G401 (cell line): ENCODE measurements at regions not wholly inside any gene's neighbourhood (a gene's known extent, or its start where the extent isn't known, plus 50 kb on each side); places are given as distances from the start of the nearest gene placed in this dataset.
"Not testable (repeated sequence)": the region's sequence is repeated elsewhere in the genome, so short reads cannot be mapped to it uniquely, and the experiment has no call there.

Experiments
- DNase-seq: peaks from one replicate; pipeline ENCODE4 v3.0.0-alpha.2; 2015; ENCODE audit warnings: low spot score
- in situ Hi-C: cut with HindIII; loops from 2 replicates; pipeline ENCODE4 v1.10.0; 2016; ENCODE audit warnings: low sequenced_read_pairs, mixed read lengths

DNA sequence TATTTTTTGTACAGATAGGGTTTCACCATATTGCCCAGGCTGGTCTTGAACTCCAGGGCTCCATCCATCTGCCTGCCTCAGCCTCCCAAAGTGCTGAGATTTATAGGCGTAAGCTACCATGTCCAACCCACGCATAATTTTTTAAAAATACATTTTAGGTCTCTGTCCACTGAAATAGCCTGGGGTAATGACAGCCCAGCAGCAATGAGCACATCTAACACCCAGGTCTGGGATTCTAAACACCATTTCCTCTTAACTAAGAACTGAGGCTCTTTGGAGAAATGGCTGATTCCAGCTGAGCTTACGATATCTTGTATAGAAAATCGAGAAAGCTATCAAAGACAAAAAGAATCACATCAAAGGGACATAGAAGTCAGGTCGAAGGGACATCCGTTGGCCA lies 245.3 kb downstream of the PARN start:
- in situ Hi-C loops: no loop called here
- no peak for DNase-seq

DNA sequence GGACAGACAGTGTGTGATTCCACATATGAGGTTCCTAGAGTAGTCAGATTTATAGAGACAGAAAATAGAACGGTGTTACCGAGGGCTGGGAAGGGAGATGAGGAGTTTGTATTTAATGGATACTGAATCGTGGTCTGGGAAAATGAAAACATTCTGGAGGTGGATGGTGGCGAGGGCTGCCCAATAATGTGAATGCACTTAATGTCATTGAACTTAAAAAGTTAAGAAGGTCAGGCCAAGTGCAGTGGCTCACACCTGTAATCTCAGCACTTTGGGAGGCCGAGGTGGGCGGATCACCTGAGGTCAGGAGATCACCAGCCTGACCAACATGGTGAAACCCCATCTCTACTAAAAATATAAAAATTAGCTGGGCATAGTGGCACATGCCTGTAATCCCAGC lies 246.2 kb downstream of the PARN start:
- in situ Hi-C loops, DNase-seq: not testable (repeated sequence)

DNA sequence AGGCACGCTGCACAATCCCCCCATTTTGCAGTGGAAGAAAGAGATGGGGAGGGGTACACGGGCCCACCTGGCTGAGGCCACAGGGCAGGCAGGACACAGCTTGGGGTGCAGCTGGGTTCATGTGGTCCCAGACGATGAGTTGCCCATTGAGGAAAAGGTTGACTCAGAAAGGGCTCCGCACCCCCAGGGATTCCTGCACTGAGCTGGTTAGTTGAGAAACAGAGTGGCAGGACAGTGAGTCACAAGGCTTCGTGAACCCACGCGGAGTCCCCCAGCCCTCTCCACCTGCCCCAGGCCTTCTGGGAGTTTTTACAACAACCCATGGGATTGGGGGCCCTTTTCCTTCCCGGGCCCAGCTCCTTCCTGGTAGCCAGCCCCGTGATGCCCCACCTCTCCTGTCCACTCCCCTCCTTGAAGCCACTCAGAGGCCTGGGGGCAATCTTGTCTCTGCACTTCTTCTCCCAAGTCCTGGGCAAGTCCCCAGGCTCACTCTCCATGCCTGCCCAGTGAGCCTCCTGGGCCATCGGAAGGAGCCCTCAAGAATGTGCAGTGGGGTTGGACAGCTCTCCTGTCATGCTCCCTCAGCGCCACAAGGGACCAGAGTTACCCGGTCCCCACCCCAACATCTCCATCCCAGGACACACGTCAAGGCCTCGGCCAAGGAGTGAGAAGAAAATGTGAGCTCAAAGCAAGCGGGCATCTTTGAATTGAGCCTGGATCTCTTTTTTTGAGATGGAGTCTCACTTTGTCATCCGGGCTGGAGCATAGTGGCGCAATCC lies 251.2 kb downstream of the PARN start:
- in situ Hi-C loops: no loop called here
- DNase-seq: no peak

DNA sequence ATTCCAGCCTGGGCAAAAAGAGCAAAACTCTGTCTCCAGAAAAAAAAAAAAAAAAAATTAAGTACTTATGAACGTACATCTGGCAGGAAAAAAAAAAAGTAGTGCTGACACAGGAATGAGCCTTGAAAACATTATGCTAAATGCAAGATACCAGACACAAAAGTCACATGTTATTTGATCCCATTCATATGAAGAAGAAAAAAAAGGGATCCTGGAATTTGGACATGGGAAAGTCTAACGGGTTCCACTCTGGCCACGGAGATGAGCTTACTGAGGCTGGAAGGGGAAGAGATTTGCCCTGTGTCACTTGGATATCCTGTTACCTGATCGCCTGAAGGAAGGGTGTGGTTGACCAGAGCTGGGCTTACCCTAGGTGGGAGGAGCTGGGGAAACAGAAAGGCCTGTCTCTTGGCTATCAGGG lies 251.9 kb downstream of the PARN start:
- in situ Hi-C loops: no loop called here
- DNase-seq: no peak

DNA sequence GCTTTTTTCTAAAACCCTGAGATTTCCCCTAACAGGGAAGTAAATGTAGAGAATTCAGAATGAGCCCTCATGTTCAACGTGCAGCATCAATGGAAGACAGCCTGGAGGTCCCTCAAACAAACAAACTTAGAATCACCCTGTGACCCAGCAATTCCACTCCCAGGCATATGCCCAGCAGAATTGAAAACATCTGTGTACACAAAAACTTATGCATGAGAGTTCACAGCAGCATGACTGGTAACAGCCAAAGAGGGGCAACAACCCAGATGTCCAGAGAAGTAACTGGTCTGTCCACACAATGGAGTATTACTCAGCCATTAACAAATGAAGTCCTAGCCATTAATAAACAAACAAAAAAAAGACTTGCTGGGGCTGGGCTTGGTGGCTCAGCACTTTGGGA lies 252.7 kb downstream of the PARN start:
- no peak for DNase-seq
- in situ Hi-C loops: no loop called here

DNA sequence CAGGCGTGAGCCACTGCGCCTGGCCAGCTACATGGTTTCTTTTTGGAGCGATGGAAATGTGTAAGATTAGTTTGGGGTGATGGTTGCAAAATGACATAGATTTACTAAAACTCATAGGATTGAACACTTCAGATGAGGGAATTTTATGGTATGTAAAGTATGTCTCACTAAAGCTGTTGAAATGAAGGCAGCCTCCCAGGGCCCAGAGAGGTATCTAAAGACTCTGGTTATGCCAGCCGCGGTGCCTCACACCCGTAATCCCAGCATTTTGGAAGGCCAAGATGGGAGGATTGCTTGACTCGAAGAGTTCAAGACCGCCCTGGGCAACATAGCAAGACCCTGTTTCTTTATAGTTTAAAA lies 254.9 kb downstream of the PARN start:
- no peak for DNase-seq

DNA sequence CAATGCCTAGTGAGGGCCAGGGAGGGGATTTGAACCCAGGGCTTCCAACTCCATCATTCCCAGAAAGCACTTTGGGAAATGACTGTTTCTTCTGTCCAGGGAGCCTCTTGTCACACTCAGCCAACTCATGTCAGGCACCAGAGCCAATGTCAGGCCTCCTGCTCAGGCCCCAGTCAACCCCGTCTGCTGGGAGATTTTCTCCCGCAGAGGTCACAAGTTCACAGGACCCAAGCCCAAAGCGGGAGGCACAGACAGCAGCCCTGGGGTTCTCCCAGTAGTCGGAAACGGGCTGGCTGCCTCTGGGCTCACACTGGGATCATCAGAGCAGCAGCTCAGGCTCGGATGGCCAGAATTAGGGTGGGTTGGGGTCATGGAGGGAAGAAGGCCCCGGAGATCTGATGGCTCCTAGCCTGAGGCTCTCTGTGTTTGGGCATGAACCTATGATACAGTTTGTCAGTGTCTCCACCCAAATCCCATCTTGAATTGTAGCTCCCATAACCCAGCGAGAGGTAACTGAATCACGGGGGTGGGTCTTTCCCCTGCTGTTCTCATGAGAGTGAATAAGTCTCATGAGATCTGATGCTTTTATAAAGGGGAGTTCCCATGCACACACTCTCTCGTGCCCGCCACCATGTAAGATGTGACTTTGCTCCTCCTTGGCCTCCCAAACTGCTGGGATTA lies 255.5 kb downstream of the PARN start:
- in situ Hi-C loops: no loop called here

More for the DNA sequence above, 254.9 kb downstream of the PARN start:
- in situ Hi-C loops: no loop called here

DNA sequence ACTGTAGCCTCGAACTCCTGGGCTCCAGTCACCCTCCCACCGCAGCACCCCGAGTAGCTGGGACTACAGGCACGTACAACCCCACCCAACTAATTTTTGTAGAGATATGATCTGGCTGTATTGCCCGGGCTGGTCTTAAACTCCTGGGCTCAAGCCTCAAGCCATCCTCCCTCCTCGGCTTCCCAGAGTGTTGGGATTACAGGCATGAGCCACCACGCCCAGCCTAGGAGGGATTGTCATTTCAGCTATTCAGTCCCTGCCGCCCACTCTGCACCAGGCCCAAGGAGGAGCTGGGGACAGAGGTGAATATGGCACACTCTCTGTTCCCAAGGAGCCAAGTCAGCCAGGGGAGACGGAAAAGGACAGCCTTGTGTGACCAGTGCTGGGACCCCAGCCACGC lies 256.2 kb downstream of the PARN start:
- in situ Hi-C loops: no loop called here
- DNase-seq: no peak

More for the DNA sequence above, 255.5 kb downstream of the PARN start:
- no peak for DNase-seq

DNA sequence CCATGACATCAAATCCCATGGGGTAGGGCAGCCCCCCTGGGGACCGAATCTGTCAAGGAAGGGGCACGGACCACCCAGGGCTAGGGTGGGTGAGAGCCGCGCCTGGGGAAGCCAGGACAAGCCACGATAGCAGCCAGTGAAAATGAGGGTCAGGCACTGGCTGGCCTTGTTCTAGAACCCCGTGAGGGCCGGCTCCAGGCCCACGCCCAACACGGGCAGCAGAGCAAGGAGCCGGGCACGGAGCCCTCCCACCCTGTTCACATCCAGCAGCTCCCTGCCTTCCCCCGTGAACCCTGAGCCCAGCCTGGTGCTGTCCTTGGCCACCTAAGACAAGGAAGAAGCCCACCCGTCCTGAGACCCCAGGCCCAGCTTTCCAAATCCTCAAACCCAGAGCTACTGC lies 256.7 kb downstream of the PARN start:
- no peak for DNase-seq
- in situ Hi-C loops: no loop called here

DNA sequence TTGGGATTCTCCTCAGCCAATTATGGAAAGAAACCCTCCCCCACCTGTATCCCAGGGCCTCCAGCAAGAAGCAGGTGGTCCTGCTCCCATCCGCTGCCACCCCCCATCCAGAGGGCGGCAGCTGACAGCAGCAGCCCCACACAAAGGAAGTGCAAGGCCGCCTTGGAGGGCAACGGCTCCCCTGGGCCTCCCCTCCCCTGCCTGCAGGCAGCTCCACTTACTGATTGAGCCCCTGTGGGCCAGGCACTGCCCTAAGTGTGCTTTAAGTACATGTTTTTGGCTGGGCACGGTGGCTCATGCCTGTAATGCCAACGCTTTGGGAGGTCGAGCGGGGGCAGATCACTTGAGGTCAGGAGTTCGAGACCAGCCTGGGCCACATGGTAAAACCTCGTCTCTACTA lies 257.6 kb downstream of the PARN start:
- DNase-seq: no peak
- in situ Hi-C loops: no loop called here

DNA sequence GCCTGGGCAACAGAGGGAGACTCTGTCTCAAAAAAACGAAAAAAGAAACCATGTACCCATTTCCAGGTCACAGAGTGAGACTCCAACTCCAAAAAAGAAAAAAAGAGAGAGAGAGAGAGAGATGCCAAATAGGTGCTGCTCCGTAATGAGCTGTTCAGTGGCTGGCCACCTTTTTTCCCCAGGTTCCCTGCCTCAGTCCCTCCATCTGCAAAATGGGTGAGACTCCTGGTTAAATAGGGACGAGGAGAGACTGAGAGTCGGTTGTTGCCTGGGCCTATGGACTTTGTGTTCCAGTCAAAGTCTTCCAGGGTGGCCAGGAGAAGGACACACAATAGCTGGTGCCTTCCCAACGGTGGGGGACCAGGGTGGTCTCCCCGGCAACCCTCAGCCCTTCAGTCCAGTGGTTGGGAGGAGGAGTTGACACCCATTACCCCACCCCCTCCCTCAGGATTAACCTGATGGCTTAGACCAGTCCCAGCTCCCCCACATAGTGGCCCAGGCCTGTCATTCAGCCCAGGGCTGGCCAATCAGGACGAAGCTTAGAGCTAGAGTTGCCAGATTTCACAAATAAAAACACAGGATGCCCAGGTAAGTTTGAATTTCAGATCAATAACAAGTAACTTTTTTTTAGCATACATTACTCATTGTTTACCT lies 258.2 kb downstream of the PARN start:
- no peak for DNase-seq

DNA sequence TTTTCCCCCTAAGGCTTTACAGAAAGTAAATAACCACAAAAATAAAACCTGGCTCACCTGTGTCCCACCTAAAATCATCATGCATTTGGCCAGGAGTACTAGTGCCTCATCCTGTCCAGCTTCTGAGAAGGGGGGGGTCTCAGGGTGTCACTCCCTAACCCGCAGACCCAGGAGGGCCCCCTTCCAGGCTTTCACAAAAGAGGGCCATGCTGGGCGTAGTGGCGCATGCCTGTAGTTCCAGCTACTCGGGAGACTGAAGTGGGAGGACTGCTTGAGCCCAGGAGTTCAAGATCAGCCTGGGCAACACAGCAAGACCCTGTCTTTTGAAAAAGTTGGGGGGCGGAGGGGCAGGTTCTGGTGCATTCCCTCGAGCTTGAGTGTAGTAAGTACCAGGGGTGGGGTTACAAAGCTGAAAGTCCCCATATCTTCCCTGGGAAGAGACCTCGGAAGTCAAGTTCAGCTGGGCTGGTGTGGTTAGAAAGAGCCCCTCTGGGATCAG lies 259.3 kb downstream of the PARN start:
- in situ Hi-C loops: no loop called here
- DNase-seq: no peak

More for the DNA sequence above, 258.2 kb downstream of the PARN start:
- in situ Hi-C loops: no loop called here

DNA sequence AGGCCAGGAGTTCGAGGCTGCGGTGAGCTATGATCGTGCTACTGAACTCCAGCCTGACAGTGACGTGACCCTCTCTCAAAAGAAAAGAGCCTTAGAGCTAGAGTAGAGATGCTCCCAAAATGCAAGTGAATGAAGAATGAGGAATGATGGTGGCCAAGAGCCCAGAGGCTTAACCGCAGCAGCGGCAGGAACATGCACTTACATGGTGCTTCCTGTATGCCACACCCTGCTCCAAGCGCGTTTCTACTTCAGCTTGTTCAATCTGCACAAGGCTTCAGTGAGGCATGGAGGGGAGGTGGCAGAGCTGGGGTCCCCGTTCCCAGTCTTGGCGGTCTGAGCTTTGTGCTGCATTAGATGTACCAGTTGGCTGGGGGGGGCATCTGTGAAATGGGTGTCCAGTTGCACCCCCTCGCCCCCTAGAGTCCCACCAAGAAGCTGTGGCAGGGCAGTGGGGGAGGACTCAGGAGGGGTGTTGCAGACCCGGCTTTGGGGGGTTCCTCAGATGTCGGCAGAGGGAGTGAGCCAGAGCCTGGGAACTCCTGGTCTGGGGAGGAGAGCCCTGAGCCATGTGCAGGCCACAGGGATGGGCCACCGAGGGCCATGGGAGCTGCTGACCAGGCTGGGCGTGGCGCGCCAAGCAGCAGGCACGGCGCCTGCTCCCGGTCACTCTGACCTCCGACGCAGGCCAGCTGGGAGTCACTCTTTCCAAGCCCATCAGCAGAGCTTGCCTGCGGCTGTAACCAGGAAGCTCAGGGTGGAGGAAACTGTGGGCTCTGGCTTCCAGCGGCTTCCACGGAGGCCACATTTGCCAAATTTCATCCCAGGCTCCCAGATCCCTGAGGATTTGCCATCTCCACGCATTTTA lies 260.1 kb downstream of the PARN start:
- in situ Hi-C loops: no loop called here
- no peak for DNase-seq

DNA sequence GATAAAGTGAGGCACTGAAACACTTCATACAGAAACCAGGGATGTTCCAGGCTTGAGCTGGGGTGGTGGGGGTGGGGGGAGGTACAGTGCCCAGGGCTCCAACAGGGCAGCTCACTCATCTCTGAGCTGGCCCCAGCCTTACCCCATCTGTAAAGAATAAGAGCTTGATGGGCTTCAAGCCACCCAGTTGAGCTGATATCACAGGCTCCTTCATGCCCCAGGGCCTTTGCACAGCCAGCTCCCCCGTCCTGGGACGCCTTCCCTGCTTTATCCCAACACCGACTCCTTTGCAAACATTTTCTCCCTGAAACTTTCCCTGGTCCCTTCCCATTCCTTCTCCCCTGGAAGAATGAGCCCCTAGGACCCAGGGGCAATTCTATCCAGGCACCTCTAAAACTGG lies 261.7 kb downstream of the PARN start:
- DNase-seq: no peak
- in situ Hi-C loops: no loop called here

DNA sequence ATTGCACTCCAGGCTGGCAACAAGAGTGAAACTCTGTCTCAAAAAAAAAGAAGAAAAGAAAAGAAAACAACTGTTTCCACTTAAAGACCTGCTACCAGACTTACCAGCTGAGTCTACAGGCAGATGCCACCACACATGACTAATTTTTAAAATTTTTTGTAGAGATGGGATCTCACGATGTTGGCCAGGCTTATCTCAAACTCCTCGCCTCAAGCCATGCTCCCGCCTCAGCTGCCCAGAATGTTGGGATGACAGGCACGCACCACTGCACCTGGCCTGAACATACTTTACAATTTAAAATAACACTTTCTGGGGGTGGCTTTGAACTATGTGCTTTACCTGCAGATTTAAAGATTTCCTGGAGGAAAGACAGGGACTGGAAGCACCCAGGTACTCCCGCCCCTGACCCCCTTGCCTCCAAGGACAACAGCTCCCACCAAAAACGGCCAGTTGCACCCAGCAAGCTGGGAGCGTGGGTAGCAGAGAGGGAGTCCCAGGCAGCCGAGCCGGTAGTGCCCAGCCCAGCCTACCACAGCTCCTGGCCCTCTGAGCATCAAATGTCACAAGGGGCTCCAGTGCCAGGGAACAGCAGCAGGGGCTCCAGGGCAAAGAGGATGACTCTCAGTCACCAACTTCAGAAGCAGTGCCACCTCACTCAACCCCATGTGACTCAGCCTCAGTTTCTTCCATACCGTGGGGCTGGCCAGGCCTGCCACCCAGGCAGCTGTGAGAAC lies 262.9 kb downstream of the PARN start:
- no peak for DNase-seq
- in situ Hi-C loops: no loop called here

DNA sequence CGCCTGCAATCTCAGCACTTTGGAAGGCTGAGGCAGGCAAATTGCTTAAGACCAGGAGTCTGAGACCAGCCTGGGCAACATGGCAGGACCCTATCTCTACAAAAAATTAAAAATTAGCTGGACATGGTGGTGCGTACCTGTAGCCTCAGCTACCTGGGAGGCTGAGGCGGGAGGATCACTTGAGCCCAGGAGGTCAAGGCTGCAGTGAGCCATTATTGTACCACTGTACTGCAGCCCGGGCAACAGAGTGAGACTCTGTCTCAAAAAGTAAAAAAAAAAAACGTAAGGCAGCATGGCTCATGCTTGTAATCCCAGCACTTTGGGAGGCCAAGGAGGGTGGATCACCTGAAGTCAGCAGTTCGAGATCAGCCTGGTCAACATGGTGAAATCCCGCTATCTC lies 263.6 kb downstream of the PARN start:
- no peak for DNase-seq
- in situ Hi-C loops: no loop called here

DNA sequence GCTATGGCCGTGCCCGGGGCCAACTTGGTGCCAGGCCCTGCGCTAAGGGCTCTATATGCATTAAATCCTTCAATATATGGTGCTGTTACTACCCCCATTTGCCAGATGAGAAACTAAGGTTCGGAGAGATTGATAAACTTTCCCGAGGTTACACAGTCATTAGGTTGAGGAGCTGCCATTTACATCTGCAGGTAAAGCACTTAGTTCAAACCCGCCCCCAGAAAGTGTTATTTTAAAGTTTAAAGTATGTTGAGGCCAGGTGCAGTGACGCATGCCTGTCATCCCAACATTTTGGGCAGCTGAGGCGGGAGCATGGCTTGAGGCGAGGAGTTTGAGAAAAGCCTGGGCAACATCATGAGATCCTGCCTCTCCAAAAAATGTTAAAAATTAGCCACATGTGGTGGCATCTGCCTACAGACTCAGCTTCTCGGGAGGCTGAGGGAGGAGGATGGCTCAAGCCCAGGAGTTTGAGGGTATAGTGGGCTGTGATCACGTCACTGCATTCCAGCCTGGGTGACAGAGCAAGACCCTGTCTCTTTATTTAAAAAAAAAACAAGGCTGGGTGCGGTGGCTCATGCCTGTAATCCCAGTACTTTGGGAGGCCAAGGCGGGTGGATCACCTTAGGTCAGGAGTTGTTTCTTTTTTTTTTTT lies 264.7 kb downstream of the PARN start:
- in situ Hi-C loops: no loop called here
- no peak for DNase-seq
